ENCODE measurements at regions not wholly inside any gene's neighbourhood (a gene's known extent, or its start where the extent isn't known, plus 50 kb on each side); places are given as distances from the start of the nearest gene placed in this dataset.

DNA sequence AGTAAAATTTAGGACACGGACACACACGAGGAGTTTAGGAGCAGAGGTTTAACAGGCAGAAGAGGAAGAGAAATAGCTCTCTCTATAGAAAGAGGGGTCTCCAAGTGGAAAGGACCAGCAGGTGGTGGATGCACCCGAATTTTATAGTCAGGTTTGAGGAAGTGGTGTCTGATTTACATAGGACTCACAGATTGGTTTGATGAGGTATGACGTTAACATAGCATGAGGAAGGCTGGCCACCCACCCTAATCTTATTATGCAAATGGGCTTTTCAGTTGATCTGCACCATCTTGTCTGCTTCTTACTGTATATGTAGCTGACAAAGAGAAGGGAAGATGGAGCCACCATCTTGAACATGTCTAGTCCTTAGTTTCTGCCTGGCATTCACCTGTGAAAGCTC, 52.5 kb upstream of the RGS2 start:
- Histone ChIP-seq H2AFZ (ENCODE audit: low read depth, low read length) (peak overlapping the region; percentile 57; the same call in 1 of the 2 replicates), H3K27ac (ENCODE audit: extremely low read depth, low read depth, low read length) (no peak overlapping the region), H4K20me1 (replicated peaks; ENCODE audit: control insufficient read depth, insufficient read depth, low read length) (no peaks in the 10 kb centered on the region), H3K9me1 (ENCODE audit: control insufficient read depth, insufficient read depth, low read length) (no peaks in the 10 kb centered on the region), H3K79me2 (ENCODE audit: control insufficient read depth, insufficient read depth, low read length) (no peaks in the 10 kb centered on the region), H3K4me2 (ENCODE audit: insufficient read depth, low read length) (no peak overlapping the region), H3K4me1 (replicated peaks in 1 of 2; ENCODE audit: control insufficient read depth in 2 of 2, insufficient read depth in 2 of 2, low read length in 2 of 2) (no peaks in the 10 kb centered on the region; a peak in 1 of 5 replicates), H3K9ac (ENCODE audit: insufficient read depth in 1 of 2, low read depth in 2 of 2, low read length in 2 of 2) (no peak overlapping the region), H3K9me3 (replicated peaks; ENCODE audit: control insufficient read depth, insufficient read depth, low read depth, low read length) (no peaks in the 10 kb centered on the region), H3K4me3 (no peak overlapping the region), H3K36me3 (ENCODE audit: control insufficient read depth, insufficient read depth, low read length) (no peaks in the 10 kb centered on the region), H3K27me3 (ENCODE audit: control insufficient read depth in 2 of 2, insufficient read depth in 2 of 2, low read length in 2 of 2) (no peaks in the 10 kb centered on the region)
- DNase-seq (ENCODE audit: extremely low read depth in 1 of 4, low spot score in 3 of 4), result peak in 2 of 4 experiments; percentile 8 to 30
- TF ChIP-seq NFE2 (IDR thresholded peaks at IDR 0.05; ENCODE audit: low read depth), result no peak
- no peak for TF ChIP-seq ZNF146 (CRISPR knock-in tag; IDR thresholded peaks at IDR 0.05; ENCODE audit: unreplicated experiment)
- no peak for TF ChIP-seq JUN (IDR thresholded peaks at IDR 0.05; ENCODE audit: borderline replicate concordance, low read depth, low read length)
- no peak for TF ChIP-seq JUN (CRISPR knock-in tag; IDR thresholded peaks at IDR 0.05; ENCODE audit: borderline replicate concordance)
- no peak for TF ChIP-seq BCL6 (CRISPR knock-in tag; IDR thresholded peaks at IDR 0.05)
- TF ChIP-seq FOXM1 (IDR thresholded peaks at IDR 0.05; ENCODE audit: low read depth), result no peak
- no peak for TF ChIP-seq FOXM1 (CRISPR knock-in tag; IDR thresholded peaks at IDR 0.05; ENCODE audit: low read depth)
- TF ChIP-seq ATF1 (CRISPR knock-in tag; IDR thresholded peaks at IDR 0.05), result no peak
- peak; percentile 65 for TF ChIP-seq ATF1 (tag; IDR thresholded peaks at IDR 0.05)
- no peak for TF ChIP-seq ZNF444 (CRISPR knock-in tag; IDR thresholded peaks at IDR 0.05)
- no peak for TF ChIP-seq TARDBP (IDR thresholded peaks at IDR 0.05)
- peak; percentile 85 for TF ChIP-seq SPI1 (IDR thresholded peaks at IDR 0.05; ENCODE audit: borderline replicate concordance, low read depth, low read length)
- TF ChIP-seq ESRRB (CRISPR knock-in tag; IDR thresholded peaks at IDR 0.05; ENCODE audit: borderline replicate concordance), result no peak
- 0 out of 2 replicates have a peak, but pooled peaks have one; percentile 16 for TF ChIP-seq CREM (IDR thresholded peaks at IDR 0.05; ENCODE audit: low read depth)
- TF ChIP-seq, protein P1, sequence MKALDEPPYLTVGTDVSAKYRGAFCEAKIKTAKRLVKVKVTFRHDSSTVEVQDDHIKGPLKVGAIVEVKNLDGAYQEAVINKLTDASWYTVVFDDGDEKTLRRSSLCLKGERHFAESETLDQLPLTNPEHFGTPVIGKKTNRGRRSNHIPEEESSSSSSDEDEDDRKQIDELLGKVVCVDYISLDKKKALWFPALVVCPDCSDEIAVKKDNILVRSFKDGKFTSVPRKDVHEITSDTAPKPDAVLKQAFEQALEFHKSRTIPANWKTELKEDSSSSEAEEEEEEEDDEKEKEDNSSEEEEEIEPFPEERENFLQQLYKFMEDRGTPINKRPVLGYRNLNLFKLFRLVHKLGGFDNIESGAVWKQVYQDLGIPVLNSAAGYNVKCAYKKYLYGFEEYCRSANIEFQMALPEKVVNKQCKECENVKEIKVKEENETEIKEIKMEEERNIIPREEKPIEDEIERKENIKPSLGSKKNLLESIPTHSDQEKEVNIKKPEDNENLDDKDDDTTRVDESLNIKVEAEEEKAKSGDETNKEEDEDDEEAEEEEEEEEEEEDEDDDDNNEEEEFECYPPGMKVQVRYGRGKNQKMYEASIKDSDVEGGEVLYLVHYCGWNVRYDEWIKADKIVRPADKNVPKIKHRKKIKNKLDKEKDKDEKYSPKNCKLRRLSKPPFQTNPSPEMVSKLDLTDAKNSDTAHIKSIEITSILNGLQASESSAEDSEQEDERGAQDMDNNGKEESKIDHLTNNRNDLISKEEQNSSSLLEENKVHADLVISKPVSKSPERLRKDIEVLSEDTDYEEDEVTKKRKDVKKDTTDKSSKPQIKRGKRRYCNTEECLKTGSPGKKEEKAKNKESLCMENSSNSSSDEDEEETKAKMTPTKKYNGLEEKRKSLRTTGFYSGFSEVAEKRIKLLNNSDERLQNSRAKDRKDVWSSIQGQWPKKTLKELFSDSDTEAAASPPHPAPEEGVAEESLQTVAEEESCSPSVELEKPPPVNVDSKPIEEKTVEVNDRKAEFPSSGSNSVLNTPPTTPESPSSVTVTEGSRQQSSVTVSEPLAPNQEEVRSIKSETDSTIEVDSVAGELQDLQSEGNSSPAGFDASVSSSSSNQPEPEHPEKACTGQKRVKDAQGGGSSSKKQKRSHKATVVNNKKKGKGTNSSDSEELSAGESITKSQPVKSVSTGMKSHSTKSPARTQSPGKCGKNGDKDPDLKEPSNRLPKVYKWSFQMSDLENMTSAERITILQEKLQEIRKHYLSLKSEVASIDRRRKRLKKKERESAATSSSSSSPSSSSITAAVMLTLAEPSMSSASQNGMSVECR (CRISPR knock-in tag; IDR thresholded peaks at IDR 0.05), result no peak
- no TSS peak for BruUV-seq (replicated peaks)
- intact Hi-C loops (cut with micrococcal nuclease) (no loop called here), in situ Hi-C loops (cut with MboI) (no loop called here)
- ChIA-PET POLR2A (interaction anchor here (0.8 to 1.5 kb wide), 2 partner anchors 11 to 52 kb away, joined by 3 read pairs; no protein-coding TSS in a partner anchor), CTCF (ENCODE audit: low intra/inter-chr PET ratio) (no interaction called here)
- FAIRE-seq, result no peak
- peak; percentile 89 for ATAC-seq
- WGBS (ENCODE audit: insufficient coverage, low coverage, missing lambda C conversion rate), result 0% methylated on average over 4 of the region's 4 CpGs

All from K562 (cell line).